MM.1S (cell line): ENCODE measurements at regions not wholly inside any gene's neighbourhood (a gene's known extent, or its start where the extent isn't known, plus 50 kb on each side); places are given as distances from the start of the nearest gene placed in this dataset.
"Not testable (repeated sequence)": the region's sequence is repeated elsewhere in the genome, so short reads cannot be mapped to it uniquely, and the experiment has no call there.

Experiments
- EZH2phosphoT487 ChIP-seq: fragments of 300-600 bp; sonication (generic); IDR thresholded peaks from 2 replicates; pipeline ENCODE4 v1.6.1; 2018; ENCODE audit warnings: antibody characterized with exemption, low read length
- TF ChIP-seq, protein P1 (sequence below): fragments of 300-600 bp; sonication (generic); IDR thresholded peaks from 2 replicates; pipeline ENCODE4 v1.5.1; 2016; ENCODE audit warnings: antibody characterized with exemption, low read length, mixed read lengths

DNA sequence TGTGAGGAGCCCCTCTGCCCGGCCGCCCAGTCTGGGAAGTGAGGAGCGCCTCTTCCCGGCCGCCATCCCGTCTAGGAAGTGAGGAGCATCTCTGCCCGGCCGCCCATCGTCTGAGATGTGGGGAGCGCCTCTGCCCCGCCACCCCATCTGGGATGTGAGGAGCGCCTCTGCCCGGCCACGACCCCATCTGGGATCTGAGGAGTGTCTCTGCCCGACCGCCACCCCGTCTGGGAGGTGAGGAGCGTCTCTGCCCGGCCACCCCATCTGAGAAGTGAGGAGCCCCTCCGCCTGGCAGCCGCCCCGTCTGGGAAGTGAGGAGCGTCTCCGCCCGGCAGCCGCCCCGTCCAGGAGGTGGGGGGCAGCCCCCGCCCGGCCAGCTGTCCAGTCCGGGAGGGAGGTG, 232.4 kb upstream of the MAGEB18 start:
- TF ChIP-seq EZH2phosphoT487 = not testable (repeated sequence)
- TF ChIP-seq, protein P1, sequence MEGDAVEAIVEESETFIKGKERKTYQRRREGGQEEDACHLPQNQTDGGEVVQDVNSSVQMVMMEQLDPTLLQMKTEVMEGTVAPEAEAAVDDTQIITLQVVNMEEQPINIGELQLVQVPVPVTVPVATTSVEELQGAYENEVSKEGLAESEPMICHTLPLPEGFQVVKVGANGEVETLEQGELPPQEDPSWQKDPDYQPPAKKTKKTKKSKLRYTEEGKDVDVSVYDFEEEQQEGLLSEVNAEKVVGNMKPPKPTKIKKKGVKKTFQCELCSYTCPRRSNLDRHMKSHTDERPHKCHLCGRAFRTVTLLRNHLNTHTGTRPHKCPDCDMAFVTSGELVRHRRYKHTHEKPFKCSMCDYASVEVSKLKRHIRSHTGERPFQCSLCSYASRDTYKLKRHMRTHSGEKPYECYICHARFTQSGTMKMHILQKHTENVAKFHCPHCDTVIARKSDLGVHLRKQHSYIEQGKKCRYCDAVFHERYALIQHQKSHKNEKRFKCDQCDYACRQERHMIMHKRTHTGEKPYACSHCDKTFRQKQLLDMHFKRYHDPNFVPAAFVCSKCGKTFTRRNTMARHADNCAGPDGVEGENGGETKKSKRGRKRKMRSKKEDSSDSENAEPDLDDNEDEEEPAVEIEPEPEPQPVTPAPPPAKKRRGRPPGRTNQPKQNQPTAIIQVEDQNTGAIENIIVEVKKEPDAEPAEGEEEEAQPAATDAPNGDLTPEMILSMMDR = not testable (repeated sequence)
